ENCODE measurements at regions not wholly inside any gene's neighbourhood (a gene's known extent, or its start where the extent isn't known, plus 50 kb on each side); places are given as distances from the start of the nearest gene placed in this dataset.

- no peak for TF ChIP-seq CTCF (IDR thresholded peaks at IDR 0.05)
- no peak for TF ChIP-seq POLR2A (IDR thresholded peaks at IDR 0.05)
These were observed 264.0 kb downstream of the NUF2 start for GRCh38 chr1:163585796-163586195.
